Loucy (cell line): ENCODE measurements at regions not wholly inside any gene's neighbourhood (a gene's known extent, or its start where the extent isn't known, plus 50 kb on each side); places are given as distances from the start of the nearest gene placed in this dataset.

Experiments
- H2AFZ ChIP-seq: fragments of 200-600 bp; sonication (generic); 2 replicates; pipeline ENCODE4 v1.6.0; 2016; ENCODE audit warnings: antibody characterized with exemption, mild to moderate bottlenecking, low read length, moderate library complexity
- H3F3A ChIP-seq: fragments of 200-600 bp; 2 replicates; pipeline ENCODE4 v1.6.0; 2016; ENCODE audit warnings: antibody characterized with exemption, low read depth, mild to moderate bottlenecking
- H3K27me3 ChIP-seq: fragments of 200-600 bp; sonication (generic); 2 replicates; pipeline ENCODE4 v1.6.1; 2014; ENCODE audit warnings: low read length, mild to moderate bottlenecking; ENCODE audit not compliant: insufficient read depth, poor library complexity, severe bottlenecking
- H3K36me3 ChIP-seq: fragments of 200-600 bp; sonication (generic); 2 replicates; pipeline ENCODE4 v1.6.1; 2016; ENCODE audit warnings: low read length; ENCODE audit not compliant: insufficient read depth
- H3K4me1 ChIP-seq: fragments of 200-600 bp; sonication (generic); 2 replicates; pipeline ENCODE4 v1.5.1; 2014; ENCODE audit warnings: low read length, mild to moderate bottlenecking; ENCODE audit not compliant: insufficient read depth, poor library complexity, severe bottlenecking
- H3K4me2 ChIP-seq: fragments of 200-600 bp; sonication (generic); 2 replicates; pipeline ENCODE4 v1.6.0; 2014; ENCODE audit warnings: antibody characterized with exemption, low read length, low read depth, mild to moderate bottlenecking; ENCODE audit not compliant: poor library complexity, severe bottlenecking
- H3K4me3 ChIP-seq: fragments of 200-600 bp; sonication (generic); 2 replicates; pipeline ENCODE4 v1.5.1; 2014; ENCODE audit warnings: low read length, mild to moderate bottlenecking, mixed read lengths; ENCODE audit not compliant: poor library complexity, severe bottlenecking
- H3K79me2 ChIP-seq: fragments of 200-600 bp; sonication (generic); 2 replicates; pipeline ENCODE4 v1.6.1; 2014; ENCODE audit warnings: low read length; ENCODE audit not compliant: insufficient read depth
- H3K9ac ChIP-seq: fragments of 200-600 bp; sonication (generic); 2 replicates; pipeline ENCODE4 v1.6.0; 2014; ENCODE audit warnings: mild to moderate bottlenecking, low read depth, low read length, moderate library complexity; ENCODE audit not compliant: poor library complexity, severe bottlenecking
- H3K9me2 ChIP-seq: fragments of 200-600 bp; sonication (generic); replicated peaks from 2 replicates; pipeline ENCODE4 v1.6.1; 2016; ENCODE audit warnings: low read depth, low read length, mixed read lengths
- H3K9me3 ChIP-seq: fragments of 200-600 bp; sonication (generic); 2 replicates; pipeline ENCODE4 v1.6.1; 2014; ENCODE audit warnings: mild to moderate bottlenecking, antibody characterized with exemption, low read length, low read depth; ENCODE audit not compliant: insufficient read depth
- H4K20me1 ChIP-seq: fragments of 200-600 bp; sonication (generic); 2 replicates; pipeline ENCODE4 v1.6.0; 2014; ENCODE audit warnings: antibody characterized with exemption, low read length, mild to moderate bottlenecking; ENCODE audit not compliant: insufficient read depth, poor library complexity, severe bottlenecking
- EZH2phosphoT487 ChIP-seq: fragments of 200-600 bp; IDR thresholded peaks from 2 replicates; pipeline ENCODE4 v1.6.1; 2018; ENCODE audit warnings: antibody characterized with exemption, mild to moderate bottlenecking, moderate library complexity, borderline replicate concordance
- TF ChIP-seq, protein P1 (sequence below): fragments of 200-600 bp; sonication (generic); conservative IDR thresholded peaks from 2 replicates; pipeline ENCODE4 v1.5.1; 2014; ENCODE audit warnings: mild to moderate bottlenecking, antibody characterized with exemption, low read length

DNA sequence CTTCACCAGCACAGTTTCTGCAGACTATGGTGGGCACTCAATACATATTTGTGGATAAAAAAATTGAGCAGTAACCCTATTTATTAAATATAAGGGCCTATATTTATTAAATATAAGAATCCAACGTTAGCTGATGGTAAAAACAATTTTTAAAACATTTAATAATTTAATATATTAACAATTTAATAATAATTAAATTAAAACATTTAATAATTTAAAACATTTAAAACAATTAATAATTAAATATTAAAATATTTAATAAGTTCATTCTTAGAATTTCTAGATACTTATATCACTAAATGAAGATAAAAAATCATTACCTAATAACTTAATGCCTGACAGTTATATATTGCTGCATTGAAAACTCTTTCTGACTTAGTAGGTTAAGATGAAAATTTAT is 880.2 kb upstream of the EPHA6 start:
- Histone ChIP-seq H4K20me1 (no peaks in the 10 kb centered on the region), H2AFZ (no peak overlapping the region), H3K27me3 (no peaks in the 10 kb centered on the region), H3K4me3 (no peak overlapping the region), H3K9ac (no peak overlapping the region), H3K79me2 (no peaks in the 10 kb centered on the region), H3K4me1 (no peaks in the 10 kb centered on the region), H3F3A (no peaks in the 10 kb centered on the region), H3K9me2 (no peaks in the 10 kb centered on the region), H3K36me3 (no peaks in the 10 kb centered on the region), H3K9me3 (no peaks in the 10 kb centered on the region), H3K4me2 (no peak overlapping the region)
- TF ChIP-seq, protein P1, sequence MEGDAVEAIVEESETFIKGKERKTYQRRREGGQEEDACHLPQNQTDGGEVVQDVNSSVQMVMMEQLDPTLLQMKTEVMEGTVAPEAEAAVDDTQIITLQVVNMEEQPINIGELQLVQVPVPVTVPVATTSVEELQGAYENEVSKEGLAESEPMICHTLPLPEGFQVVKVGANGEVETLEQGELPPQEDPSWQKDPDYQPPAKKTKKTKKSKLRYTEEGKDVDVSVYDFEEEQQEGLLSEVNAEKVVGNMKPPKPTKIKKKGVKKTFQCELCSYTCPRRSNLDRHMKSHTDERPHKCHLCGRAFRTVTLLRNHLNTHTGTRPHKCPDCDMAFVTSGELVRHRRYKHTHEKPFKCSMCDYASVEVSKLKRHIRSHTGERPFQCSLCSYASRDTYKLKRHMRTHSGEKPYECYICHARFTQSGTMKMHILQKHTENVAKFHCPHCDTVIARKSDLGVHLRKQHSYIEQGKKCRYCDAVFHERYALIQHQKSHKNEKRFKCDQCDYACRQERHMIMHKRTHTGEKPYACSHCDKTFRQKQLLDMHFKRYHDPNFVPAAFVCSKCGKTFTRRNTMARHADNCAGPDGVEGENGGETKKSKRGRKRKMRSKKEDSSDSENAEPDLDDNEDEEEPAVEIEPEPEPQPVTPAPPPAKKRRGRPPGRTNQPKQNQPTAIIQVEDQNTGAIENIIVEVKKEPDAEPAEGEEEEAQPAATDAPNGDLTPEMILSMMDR: no peak
- TF ChIP-seq EZH2phosphoT487: no peak

GRCh38 chr3:95939235-95939809 is 875.1 kb upstream of the EPHA6 start:
- H3F3A ChIP-seq: no peaks in the 10 kb centered on the region
- no peaks in the 10 kb centered on the region for H3K9me2 ChIP-seq
- TF ChIP-seq EZH2phosphoT487: no peak
- TF ChIP-seq, protein P1: no peak
- H3K4me3 ChIP-seq: no peak overlapping the region
- no peaks in the 10 kb centered on the region for H3K36me3 ChIP-seq
- no peaks in the 10 kb centered on the region for H3K27me3 ChIP-seq
- H3K9ac ChIP-seq: no peak overlapping the region
- H3K79me2 ChIP-seq: no peaks in the 10 kb centered on the region
- H2AFZ ChIP-seq: no peak overlapping the region
- H3K9me3 ChIP-seq: no peaks in the 10 kb centered on the region
- no peaks in the 10 kb centered on the region for H4K20me1 ChIP-seq
- H3K4me1 ChIP-seq: no peaks in the 10 kb centered on the region
- no peak overlapping the region for H3K4me2 ChIP-seq

GRCh38 chr3:95965704-95966336 is 848.6 kb upstream of the EPHA6 start:
- Histone ChIP-seq H3K4me3 (no peak overlapping the region), H3F3A (no peaks in the 10 kb centered on the region), H3K4me2 (no peak overlapping the region), H3K9me2 (no peaks in the 10 kb centered on the region), H3K4me1 (no peaks in the 10 kb centered on the region), H3K9me3 (no peaks in the 10 kb centered on the region), H4K20me1 (no peaks in the 10 kb centered on the region), H3K27me3 (no peaks in the 10 kb centered on the region), H3K36me3 (no peaks in the 10 kb centered on the region), H2AFZ (no peak overlapping the region), H3K79me2 (no peaks in the 10 kb centered on the region), H3K9ac (no peak overlapping the region)
- TF ChIP-seq, protein P1: no peak
- TF ChIP-seq EZH2phosphoT487: no peak
